Ectodermal cell (in vitro differentiated cells): ENCODE measurements at regions not wholly inside any gene's neighbourhood (a gene's known extent, or its start where the extent isn't known, plus 50 kb on each side); places are given as distances from the start of the nearest gene placed in this dataset.
A peak's percentile ranks its signal among the peaks of the same experiment; 100 is the strongest.

ENCODE experiments used
- H3K27ac ChIP-seq: 2 replicates; pipeline ENCODE4 v1.7.0; 2013; ENCODE audit warnings: mild to moderate bottlenecking, low read depth, low read length; ENCODE audit not compliant: insufficient read depth, poor library complexity, severe bottlenecking
- H3K27me3 ChIP-seq: 2 replicates; pipeline ENCODE4 v1.7.0; 2013; ENCODE audit warnings: mild to moderate bottlenecking, low read length; ENCODE audit not compliant: insufficient read depth, control insufficient read depth, poor library complexity, severe bottlenecking
- H3K36me3 ChIP-seq: one replicate; pipeline ENCODE4 v1.7.0; 2013; ENCODE audit warnings: low read length; ENCODE audit not compliant: control insufficient read depth, insufficient read depth
- H3K4me1 ChIP-seq: one replicate; pipeline ENCODE4 v1.7.0; 2013; ENCODE audit warnings: low read length; ENCODE audit not compliant: control insufficient read depth, insufficient read depth
- H3K4me3 ChIP-seq: 2 replicates; pipeline ENCODE4 v1.7.0; 2013; ENCODE audit warnings: low read depth, low read length, control low read depth; ENCODE audit not compliant: insufficient read depth
- H3K9me3 ChIP-seq: 2 replicates; pipeline ENCODE4 v1.7.0; 2013; ENCODE audit warnings: mild to moderate bottlenecking, low read length, moderate library complexity; ENCODE audit not compliant: control insufficient read depth
- WGBS, 2 experiments: methylation state at CpG; one replicate each; pipeline ENCODE4 v1.1.7; 2013; ENCODE audit warnings: missing lambda C conversion rate in 2 of 2; 5-methylcytosine and 5-hydroxymethylcytosine counted together

DNA sequence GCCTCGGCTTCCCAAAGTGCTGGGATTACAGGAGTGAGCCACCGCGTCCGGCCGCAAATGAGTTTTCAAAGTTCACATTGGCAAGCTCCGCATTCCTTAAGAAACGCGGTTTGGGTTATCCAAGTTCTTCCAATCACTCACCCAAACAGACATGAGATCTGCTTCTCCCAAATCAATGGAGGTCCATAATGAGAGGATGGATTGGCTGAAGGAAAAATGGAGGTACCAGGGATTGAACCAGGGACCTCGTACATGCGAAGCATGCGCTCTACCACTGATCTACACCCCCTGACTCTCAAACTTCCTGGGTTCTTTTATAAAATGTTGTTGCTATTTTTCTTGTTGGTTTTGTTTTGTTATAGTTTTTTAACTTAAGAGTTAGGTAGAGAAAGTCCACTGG lies 170.0 kb downstream of the GPX5 start:
- Histone ChIP-seq H3K27ac (no peak overlapping the region), H3K27me3 (peaks cover 20% of the 10 kb centered on the region), H3K4me3 (no peak overlapping the region), H3K9me3 (no peaks in the 10 kb centered on the region), H3K4me1 (peaks cover 9% of the 10 kb centered on the region), H3K36me3 (no peaks in the 10 kb centered on the region)
- WGBS, 2 experiments, result 92 to 94% methylated on average over 8 to 11 of the region's 11 CpGs

DNA sequence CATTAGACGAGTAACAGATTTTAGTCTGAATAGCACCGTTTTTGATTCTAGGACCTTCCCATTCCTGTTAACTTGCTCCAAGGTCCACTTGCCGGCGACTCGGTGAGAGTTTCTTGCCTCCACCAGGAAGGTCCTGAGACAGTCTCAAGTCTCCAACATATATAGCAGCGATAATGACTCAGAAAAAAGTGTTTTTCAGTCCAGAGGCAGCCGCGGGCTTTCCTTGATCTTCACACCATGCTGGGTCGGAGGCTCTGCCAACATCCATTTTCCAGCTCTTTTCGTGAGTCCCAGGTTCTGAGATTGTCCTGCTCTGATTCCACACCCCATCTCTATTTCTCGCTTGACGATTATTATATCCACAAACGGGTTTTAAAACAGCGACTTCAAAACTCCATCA lies 170.5 kb downstream of the GPX5 start:
- Histone ChIP-seq H3K27ac (no peak overlapping the region), H3K4me3 (no peak overlapping the region), H3K27me3 (peaks cover 20% of the 10 kb centered on the region), H3K9me3 (no peaks in the 10 kb centered on the region), H3K36me3 (no peaks in the 10 kb centered on the region), H3K4me1 (peaks cover 9% of the 10 kb centered on the region)
- 93 to 94% methylated on average over 14 of the region's 14 CpGs for WGBS, 2 experiments

- WGBS, 2 experiments, result 86 to 89% methylated on average over 9 of the region's 9 CpGs
- Histone ChIP-seq H3K27me3 (peaks cover 20% of the 10 kb centered on the region), H3K27ac (no peak overlapping the region), H3K9me3 (no peaks in the 10 kb centered on the region), H3K4me1 (peaks cover 9% of the 10 kb centered on the region), H3K4me3 (no peak overlapping the region), H3K36me3 (no peaks in the 10 kb centered on the region)
These were observed 171.0 kb downstream of the GPX5 start for GRCh38 chr6:28696682-28697081.

DNA sequence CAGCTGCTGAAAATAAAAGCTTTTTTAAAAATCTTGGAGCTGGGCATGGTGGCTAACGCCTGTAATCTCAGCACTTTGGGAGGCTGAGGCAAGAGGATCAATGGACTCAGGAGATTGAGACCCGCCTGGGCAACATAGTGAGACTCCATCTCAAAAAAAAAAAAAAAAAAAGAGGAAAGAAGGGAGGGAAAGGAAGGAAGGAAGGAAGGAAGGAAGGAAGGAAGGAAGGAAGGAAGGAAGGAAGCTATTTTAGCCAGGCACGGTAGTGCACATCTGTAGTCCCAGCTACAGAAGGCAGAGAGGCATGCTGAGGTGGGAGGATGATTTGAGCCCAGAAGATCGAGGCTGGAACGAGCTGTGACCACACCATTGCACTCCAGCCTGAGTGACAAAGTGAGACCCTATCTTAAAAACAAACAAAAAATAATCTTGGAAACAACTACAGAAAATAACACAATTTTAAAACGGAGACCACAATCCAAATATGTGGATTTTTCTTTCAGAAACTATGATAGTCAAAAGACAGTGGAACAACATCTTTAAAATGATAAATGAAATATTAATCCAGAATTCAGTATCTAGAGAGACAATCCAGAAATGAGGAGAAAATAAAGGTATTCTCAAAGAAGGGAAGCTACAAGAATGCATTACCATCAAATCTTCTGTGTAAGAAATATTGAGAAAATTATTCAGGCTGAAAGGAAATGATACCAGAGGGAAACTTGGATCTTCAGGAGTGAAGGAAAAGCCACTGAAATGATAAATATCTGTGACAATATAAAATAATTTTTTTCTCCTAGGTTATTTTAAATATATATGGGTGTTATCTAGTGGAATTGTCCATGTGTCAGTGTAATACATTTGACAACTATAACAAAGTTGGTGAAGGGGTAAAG lies 182.0 kb downstream of the GPX5 start:
- peaks cover 19% of the 10 kb centered on the region for H3K27me3 ChIP-seq
- no peaks in the 10 kb centered on the region for H3K9me3 ChIP-seq
- H3K4me3 ChIP-seq, result no peak overlapping the region
- H3K36me3 ChIP-seq, result no peaks in the 10 kb centered on the region
- no peaks in the 10 kb centered on the region for H3K4me1 ChIP-seq
- 89 to 90% methylated on average over 5 to 6 of the region's 6 CpGs for WGBS, 2 experiments
- H3K27ac ChIP-seq, result no peak overlapping the region

GRCh38 chr6:28709478-28710349 lies 184.0 kb downstream of the GPX5 start:
- H3K9me3 ChIP-seq, result no peaks in the 10 kb centered on the region
- no peaks in the 10 kb centered on the region for H3K4me1 ChIP-seq
- peak overlapping the region; percentile 58 for H3K4me3 ChIP-seq
- H3K27me3 ChIP-seq, result peaks cover 19% of the 10 kb centered on the region
- no peaks in the 10 kb centered on the region for H3K36me3 ChIP-seq
- WGBS, 2 experiments, result 0 to 1% methylated on average over 30 of the region's 30 CpGs
- no peak overlapping the region for H3K27ac ChIP-seq

- Histone ChIP-seq H3K9me3 (no peaks in the 10 kb centered on the region), H3K36me3 (no peaks in the 10 kb centered on the region), H3K27me3 (peaks cover 19% of the 10 kb centered on the region), H3K4me3 (peak overlapping the region; percentile 58), H3K4me1 (no peaks in the 10 kb centered on the region), H3K27ac (no peak overlapping the region)
- 38 to 41% methylated on average over 15 to 16 of the region's 16 CpGs for WGBS, 2 experiments
These were observed 184.9 kb downstream of the GPX5 start for GRCh38 chr6:28710466-28711191.

DNA sequence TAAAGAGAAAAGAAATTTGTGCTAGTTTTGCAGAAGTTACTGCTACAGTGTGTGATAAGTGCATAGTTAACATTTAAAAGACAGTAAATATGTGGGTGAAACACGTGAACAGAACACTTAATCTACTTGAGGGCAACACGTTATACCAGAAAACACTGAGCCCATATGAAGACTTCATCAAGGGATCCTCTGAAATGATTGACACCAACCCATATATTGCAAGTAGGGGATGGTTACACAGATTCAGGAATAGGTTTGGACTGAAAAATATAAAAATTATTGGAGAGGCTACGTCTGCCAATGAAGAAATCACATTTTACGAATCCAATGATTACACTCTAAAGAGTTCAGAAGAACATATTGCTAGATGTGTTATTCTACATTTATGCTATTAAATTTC lies 185.6 kb downstream of the GPX5 start:
- H3K27me3 ChIP-seq, result peaks cover 19% of the 10 kb centered on the region
- no peak overlapping the region for H3K4me3 ChIP-seq
- H3K4me1 ChIP-seq, result no peaks in the 10 kb centered on the region
- no peaks in the 10 kb centered on the region for H3K9me3 ChIP-seq
- WGBS, 2 experiments, result 90 to 100% methylated on average over 3 to 4 of the region's 4 CpGs
- no peak overlapping the region for H3K27ac ChIP-seq
- H3K36me3 ChIP-seq, result no peaks in the 10 kb centered on the region

- Histone ChIP-seq H3K4me3 (no peak overlapping the region), H3K27me3 (peaks cover 19% of the 10 kb centered on the region), H3K4me1 (no peaks in the 10 kb centered on the region), H3K27ac (no peak overlapping the region), H3K9me3 (no peaks in the 10 kb centered on the region), H3K36me3 (no peaks in the 10 kb centered on the region)
- WGBS, 2 experiments, result 86 to 87% methylated on average over 5 of the region's 5 CpGs
These were observed 186.2 kb downstream of the GPX5 start for GRCh38 chr6:28711788-28712341.

DNA sequence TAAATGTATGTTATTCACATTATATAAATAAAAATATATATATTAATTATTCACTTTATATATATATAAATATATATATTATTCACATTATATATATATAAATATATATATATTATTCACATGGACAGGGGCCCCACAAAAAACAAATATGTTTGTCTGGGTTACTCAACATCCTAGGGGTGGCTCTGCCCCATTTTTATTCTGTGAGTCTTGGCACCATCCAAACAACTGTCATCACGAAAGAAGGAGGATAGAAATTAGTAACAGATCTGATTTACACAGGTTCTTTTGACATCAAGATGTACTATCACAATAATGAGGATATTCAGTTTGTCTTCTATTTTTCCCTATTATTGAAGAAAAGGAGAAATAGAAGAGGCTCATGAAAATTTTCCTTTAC lies 187.3 kb downstream of the GPX5 start:
- H3K36me3 ChIP-seq, result no peaks in the 10 kb centered on the region
- H3K27me3 ChIP-seq, result peaks cover 19% of the 10 kb centered on the region
- H3K4me3 ChIP-seq, result no peak overlapping the region
- 100% methylated on average over 1 of the region's 1 CpG; no CpG with 5 or more reads in 1 of the 2 experiments for WGBS, 2 experiments
- H3K4me1 ChIP-seq, result no peaks in the 10 kb centered on the region
- H3K9me3 ChIP-seq, result no peaks in the 10 kb centered on the region
- no peak overlapping the region for H3K27ac ChIP-seq
